ENCODE measurements at regions not wholly inside any gene's neighbourhood (a gene's known extent, or its start where the extent isn't known, plus 50 kb on each side); places are given as distances from the start of the nearest gene placed in this dataset.

DNA sequence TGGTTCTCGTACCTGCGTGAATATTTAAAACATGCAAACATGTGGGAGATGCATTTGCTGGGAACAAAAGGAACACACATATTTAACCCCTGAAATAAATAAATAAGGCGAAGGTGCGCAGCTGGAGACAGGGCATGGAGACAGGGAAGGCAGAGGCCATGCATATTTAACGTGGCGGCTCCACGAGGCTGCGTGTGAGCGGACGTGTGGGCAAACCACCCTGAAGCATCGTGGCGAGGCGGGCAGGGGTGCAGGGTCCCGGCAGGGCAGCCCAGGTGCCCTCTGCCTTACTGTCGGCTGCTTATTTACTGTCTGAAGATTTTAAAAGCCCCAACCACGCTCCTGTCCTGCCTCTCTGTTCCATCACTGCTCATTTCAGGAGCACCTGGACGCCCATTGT lies 104.0 kb upstream of the ACTRT2 start:
- TF ChIP-seq, protein P1, sequence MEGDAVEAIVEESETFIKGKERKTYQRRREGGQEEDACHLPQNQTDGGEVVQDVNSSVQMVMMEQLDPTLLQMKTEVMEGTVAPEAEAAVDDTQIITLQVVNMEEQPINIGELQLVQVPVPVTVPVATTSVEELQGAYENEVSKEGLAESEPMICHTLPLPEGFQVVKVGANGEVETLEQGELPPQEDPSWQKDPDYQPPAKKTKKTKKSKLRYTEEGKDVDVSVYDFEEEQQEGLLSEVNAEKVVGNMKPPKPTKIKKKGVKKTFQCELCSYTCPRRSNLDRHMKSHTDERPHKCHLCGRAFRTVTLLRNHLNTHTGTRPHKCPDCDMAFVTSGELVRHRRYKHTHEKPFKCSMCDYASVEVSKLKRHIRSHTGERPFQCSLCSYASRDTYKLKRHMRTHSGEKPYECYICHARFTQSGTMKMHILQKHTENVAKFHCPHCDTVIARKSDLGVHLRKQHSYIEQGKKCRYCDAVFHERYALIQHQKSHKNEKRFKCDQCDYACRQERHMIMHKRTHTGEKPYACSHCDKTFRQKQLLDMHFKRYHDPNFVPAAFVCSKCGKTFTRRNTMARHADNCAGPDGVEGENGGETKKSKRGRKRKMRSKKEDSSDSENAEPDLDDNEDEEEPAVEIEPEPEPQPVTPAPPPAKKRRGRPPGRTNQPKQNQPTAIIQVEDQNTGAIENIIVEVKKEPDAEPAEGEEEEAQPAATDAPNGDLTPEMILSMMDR (IDR thresholded peaks at IDR 0.05): no peak
- TF ChIP-seq POLR2A (IDR thresholded peaks at IDR 0.05): no peak
